Activated CD8-positive, alpha-beta T cell treated with anti-CD3 and anti-CD28 coated beads, Interleukin-2, amount 10 ng/mL, durations not matched to agents 7 days and 5 days (primary cell): ENCODE measurements at regions not wholly inside any gene's neighbourhood (a gene's known extent, or its start where the extent isn't known, plus 50 kb on each side); places are given as distances from the start of the nearest gene placed in this dataset.

ENCODE experiments used
- ATAC-seq: fragments of 150-1000 bp; cut with Tn5 transposase; one replicate; pipeline ENCODE4 v1.10.0; 2021; ENCODE audit warnings: moderate library complexity
- CTCF ChIA-PET: fragments of 350-600 bp; sonication (Branson Sonifier 250); formaldehyde crosslinking; loops from one replicate; lab custom pipeline; 2021; ENCODE audit warnings: antibody characterized with exemption; lab: Charles Lee
- POLR2A ChIA-PET: fragments of 350-600 bp; sonication (Branson Sonifier 250); formaldehyde crosslinking; loops from one replicate; lab custom pipeline; 2021; ENCODE audit warnings: antibody characterized with exemption; lab: Charles Lee
- DNase-seq: peaks from one replicate; pipeline ENCODE4 v3.0.0-alpha.2; 2020
- H3K27ac Mint-ChIP-seq: one replicate; pipeline ENCODE4 v1.8.0; 2021; ENCODE audit warnings: mild to moderate bottlenecking, mixed read lengths
- H3K27me3 Mint-ChIP-seq: one replicate; pipeline ENCODE4 v1.8.0; 2021; ENCODE audit warnings: low read depth, mixed read lengths
- H3K36me3 Mint-ChIP-seq: one replicate; pipeline ENCODE4 v1.8.0; 2021; ENCODE audit warnings: low read depth, mixed read lengths
- H3K4me1 Mint-ChIP-seq: one replicate; pipeline ENCODE4 v1.8.0; 2021; ENCODE audit warnings: low read depth, mixed read lengths
- H3K4me3 Mint-ChIP-seq: one replicate; pipeline ENCODE4 v1.8.0; 2021; ENCODE audit warnings: mild to moderate bottlenecking, mixed read lengths
- H3K9me3 Mint-ChIP-seq: one replicate; pipeline ENCODE4 v1.8.0; 2022; ENCODE audit warnings: mixed read lengths; ENCODE audit not compliant: insufficient read depth

- Mint-ChIP-seq H3K36me3 (no peaks in the 10 kb centered on the region), H3K27ac (no peak overlapping the region), H3K4me3 (no peak overlapping the region), H3K4me1 (no peaks in the 10 kb centered on the region), H3K27me3 (no peaks in the 10 kb centered on the region), H3K9me3 (peaks cover 12% of the 10 kb centered on the region)
- ChIA-PET POLR2A (no interaction called here), CTCF (no interaction called here)
- no peak for DNase-seq
- ATAC-seq: no peak
These were observed 602.7 kb upstream of the SEMA6A start for GRCh38 chr5:117177302-117177701.

- POLR2A ChIA-PET: no interaction called here
- Mint-ChIP-seq H3K27ac (no peak overlapping the region), H3K27me3 (no peaks in the 10 kb centered on the region), H3K36me3 (no peaks in the 10 kb centered on the region), H3K4me3 (no peak overlapping the region), H3K9me3 (no peaks in the 10 kb centered on the region), H3K4me1 (no peaks in the 10 kb centered on the region)
- no peak for ATAC-seq
- CTCF ChIA-PET: no interaction called here
- DNase-seq: no peak
These were observed 590.4 kb upstream of the SEMA6A start for GRCh38 chr5:117165068-117165467.

GRCh38 chr5:117161718-117162335 lies 587.2 kb upstream of the SEMA6A start:
- no peaks in the 10 kb centered on the region for H3K27me3 Mint-ChIP-seq
- H3K4me1 Mint-ChIP-seq: no peaks in the 10 kb centered on the region
- DNase-seq: no peak
- H3K27ac Mint-ChIP-seq: no peak overlapping the region
- no peaks in the 10 kb centered on the region for H3K9me3 Mint-ChIP-seq
- H3K4me3 Mint-ChIP-seq: no peak overlapping the region
- CTCF ChIA-PET: no interaction called here
- no peak for ATAC-seq
- H3K36me3 Mint-ChIP-seq: no peaks in the 10 kb centered on the region
- POLR2A ChIA-PET: no interaction called here

- no peak overlapping the region for H3K4me3 Mint-ChIP-seq
- ChIA-PET POLR2A (no interaction called here), CTCF (no interaction called here)
- no peak overlapping the region for H3K27ac Mint-ChIP-seq
- H3K27me3 Mint-ChIP-seq: no peaks in the 10 kb centered on the region
- H3K9me3 Mint-ChIP-seq: peaks cover under 1% of the 10 kb centered on the region
- ATAC-seq (no peak), DNase-seq (no peak)
- H3K4me1 Mint-ChIP-seq: no peaks in the 10 kb centered on the region
- H3K36me3 Mint-ChIP-seq: no peaks in the 10 kb centered on the region
These were observed 585.8 kb upstream of the SEMA6A start for GRCh38 chr5:117160391-117160790.

GRCh38 chr5:117149312-117149711 lies 574.7 kb upstream of the SEMA6A start:
- no peak for DNase-seq
- Mint-ChIP-seq H3K27me3 (no peaks in the 10 kb centered on the region), H3K27ac (no peak overlapping the region), H3K4me1 (no peaks in the 10 kb centered on the region), H3K36me3 (no peaks in the 10 kb centered on the region), H3K4me3 (no peak overlapping the region), H3K9me3 (no peaks in the 10 kb centered on the region)
- CTCF ChIA-PET: no interaction called here
- POLR2A ChIA-PET: no interaction called here
- ATAC-seq: no peak

- H3K4me3 Mint-ChIP-seq: no peak overlapping the region
- CTCF ChIA-PET: no interaction called here
These were observed 569.5 kb upstream of the SEMA6A start for GRCh38 chr5:117144086-117144485.

GRCh38 chr5:117143406-117143805 lies 568.8 kb upstream of the SEMA6A start:
- no peak for ATAC-seq
- Mint-ChIP-seq H3K4me1 (no peaks in the 10 kb centered on the region), H3K9me3 (no peaks in the 10 kb centered on the region), H3K4me3 (no peak overlapping the region), H3K36me3 (no peaks in the 10 kb centered on the region), H3K27me3 (no peaks in the 10 kb centered on the region), H3K27ac (no peak overlapping the region)
- CTCF ChIA-PET: no interaction called here
- POLR2A ChIA-PET: no interaction called here
- DNase-seq: no peak

More at GRCh38 chr5:117144086-117144485, 569.5 kb upstream of the SEMA6A start:
- no peak for ATAC-seq
- no peak for DNase-seq
- no peak overlapping the region for H3K27ac Mint-ChIP-seq
- H3K27me3 Mint-ChIP-seq: no peaks in the 10 kb centered on the region
- POLR2A ChIA-PET: no interaction called here
- no peaks in the 10 kb centered on the region for H3K4me1 Mint-ChIP-seq
- H3K9me3 Mint-ChIP-seq: no peaks in the 10 kb centered on the region
- H3K36me3 Mint-ChIP-seq: no peaks in the 10 kb centered on the region

GRCh38 chr5:117138523-117138922 lies 563.9 kb upstream of the SEMA6A start:
- Mint-ChIP-seq H3K4me3 (no peak overlapping the region), H3K27ac (no peak overlapping the region), H3K9me3 (no peaks in the 10 kb centered on the region), H3K36me3 (no peaks in the 10 kb centered on the region), H3K27me3 (no peaks in the 10 kb centered on the region), H3K4me1 (no peaks in the 10 kb centered on the region)
- no peak for ATAC-seq
- DNase-seq: no peak
- POLR2A ChIA-PET: no interaction called here
- CTCF ChIA-PET: no interaction called here

GRCh38 chr5:117135851-117136250 lies 561.2 kb upstream of the SEMA6A start:
- H3K27ac Mint-ChIP-seq: no peak overlapping the region
- DNase-seq (no peak), ATAC-seq (no peak)
- H3K9me3 Mint-ChIP-seq: no peaks in the 10 kb centered on the region
- ChIA-PET POLR2A (no interaction called here), CTCF (no interaction called here)
- H3K4me1 Mint-ChIP-seq: no peaks in the 10 kb centered on the region
- no peaks in the 10 kb centered on the region for H3K36me3 Mint-ChIP-seq
- no peaks in the 10 kb centered on the region for H3K27me3 Mint-ChIP-seq
- no peak overlapping the region for H3K4me3 Mint-ChIP-seq

GRCh38 chr5:117133198-117133597 lies 558.6 kb upstream of the SEMA6A start:
- Mint-ChIP-seq H3K9me3 (no peaks in the 10 kb centered on the region), H3K27me3 (no peaks in the 10 kb centered on the region), H3K4me1 (no peaks in the 10 kb centered on the region), H3K4me3 (no peak overlapping the region), H3K27ac (no peak overlapping the region), H3K36me3 (no peaks in the 10 kb centered on the region)
- ChIA-PET CTCF (no interaction called here), POLR2A (no interaction called here)
- ATAC-seq: no peak
- no peak for DNase-seq

- ChIA-PET CTCF (no interaction called here), POLR2A (no interaction called here)
- no peak for ATAC-seq
- Mint-ChIP-seq H3K36me3 (no peaks in the 10 kb centered on the region), H3K27me3 (no peaks in the 10 kb centered on the region), H3K27ac (no peak overlapping the region), H3K9me3 (no peaks in the 10 kb centered on the region), H3K4me3 (no peak overlapping the region), H3K4me1 (no peaks in the 10 kb centered on the region)
- no peak for DNase-seq
These were observed 557.3 kb upstream of the SEMA6A start for GRCh38 chr5:117131876-117132275.

- Mint-ChIP-seq H3K36me3 (no peaks in the 10 kb centered on the region), H3K4me3 (no peak overlapping the region), H3K27ac (no peak overlapping the region), H3K4me1 (no peaks in the 10 kb centered on the region), H3K9me3 (no peaks in the 10 kb centered on the region), H3K27me3 (no peaks in the 10 kb centered on the region)
- DNase-seq: no peak
- ATAC-seq: no peak
- POLR2A ChIA-PET: no interaction called here
- CTCF ChIA-PET: no interaction called here
These were observed 556.5 kb upstream of the SEMA6A start for GRCh38 chr5:117131048-117131679.

GRCh38 chr5:117118499-117118898 lies 543.9 kb upstream of the SEMA6A start:
- H3K27me3 Mint-ChIP-seq: no peaks in the 10 kb centered on the region
- no peak overlapping the region for H3K27ac Mint-ChIP-seq
- no peak for ATAC-seq
- ChIA-PET CTCF (no interaction called here), POLR2A (no interaction called here)
- H3K9me3 Mint-ChIP-seq: peaks cover 4% of the 10 kb centered on the region
- no peaks in the 10 kb centered on the region for H3K36me3 Mint-ChIP-seq
- no peak for DNase-seq
- H3K4me3 Mint-ChIP-seq: no peak overlapping the region
- H3K4me1 Mint-ChIP-seq: no peaks in the 10 kb centered on the region
